HG03558 (cell line): ENCODE measurements at regions not wholly inside any gene's neighbourhood (a gene's known extent, or its start where the extent isn't known, plus 50 kb on each side); places are given as distances from the start of the nearest gene placed in this dataset.
"Not testable (repeated sequence)": the region's sequence is repeated elsewhere in the genome, so short reads cannot be mapped to it uniquely, and the experiment has no call there.

ENCODE experiments used
- ATAC-seq: cut with Tn5 transposase; IDR thresholded peaks from one replicate; pipeline ENCODE4 v1.9.1; 2021; ENCODE audit warnings: moderate number of reproducible peaks; ENCODE audit not compliant: unreplicated experiment; ENCODE audit errors: extremely low read depth

DNA sequence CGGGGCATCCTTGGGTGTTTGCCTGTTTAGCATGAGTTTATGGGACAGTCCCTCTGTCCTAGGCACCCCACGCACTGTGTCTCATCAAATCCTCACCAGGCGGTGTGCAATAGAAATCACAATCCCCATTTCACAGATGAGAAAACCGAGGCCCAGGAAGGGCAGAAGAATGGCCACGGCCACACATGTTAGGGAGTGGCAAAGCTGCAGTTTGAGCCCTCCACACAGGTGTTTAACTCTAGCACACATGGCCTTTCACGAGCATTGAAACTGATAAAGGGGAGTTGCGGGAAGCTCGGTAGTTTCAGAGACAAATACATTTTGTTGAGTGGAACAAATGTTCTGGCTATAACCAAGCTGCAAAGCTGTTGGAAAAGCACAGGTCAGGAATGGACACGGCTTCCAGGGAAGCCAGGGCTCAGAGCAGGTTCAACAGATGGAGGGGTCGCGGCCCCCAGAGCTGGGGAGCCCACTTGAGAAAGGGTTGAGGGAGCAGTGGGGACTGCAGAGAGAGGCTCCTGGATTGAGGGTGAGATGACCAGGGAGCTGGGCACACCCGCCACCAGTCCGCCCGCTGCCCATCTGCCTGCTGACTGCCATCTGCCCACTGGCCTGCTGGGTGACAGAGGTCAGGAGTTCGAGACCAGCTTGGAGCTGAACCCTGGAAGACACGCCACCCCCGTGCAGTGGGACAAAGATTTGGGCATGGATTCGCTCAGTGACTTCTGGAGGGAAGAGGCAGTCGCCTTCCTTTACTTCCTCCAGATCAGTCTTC lies 154.7 kb downstream of the URI1 start:
- ATAC-seq, result no peak

GRCh38 chr19:30097746-30098280 lies 155.8 kb downstream of the URI1 start:
- no peak for ATAC-seq

DNA sequence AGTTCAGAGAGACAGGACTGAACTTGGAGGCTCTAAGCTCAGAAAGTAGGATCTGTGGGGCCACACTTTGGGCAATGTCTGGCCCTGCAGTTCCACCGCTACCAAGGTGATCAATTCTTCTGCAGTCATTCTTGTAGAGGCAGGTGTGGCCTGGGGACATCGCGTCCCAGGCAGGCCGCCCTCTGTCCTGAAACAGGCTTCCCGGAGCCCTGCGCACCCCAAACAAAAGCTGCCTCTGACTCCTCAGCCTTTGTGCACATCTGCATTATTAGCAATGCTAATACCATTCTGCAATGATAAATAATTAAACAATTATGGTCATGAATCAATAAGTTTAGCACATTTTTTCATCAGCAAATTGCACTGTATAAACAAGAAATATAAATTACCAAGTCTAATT lies 160.2 kb downstream of the URI1 start:
- ATAC-seq, result no peak

- no peak for ATAC-seq
Measured at GRCh38 chr19:30102666-30103065, 160.6 kb downstream of the URI1 start.

DNA sequence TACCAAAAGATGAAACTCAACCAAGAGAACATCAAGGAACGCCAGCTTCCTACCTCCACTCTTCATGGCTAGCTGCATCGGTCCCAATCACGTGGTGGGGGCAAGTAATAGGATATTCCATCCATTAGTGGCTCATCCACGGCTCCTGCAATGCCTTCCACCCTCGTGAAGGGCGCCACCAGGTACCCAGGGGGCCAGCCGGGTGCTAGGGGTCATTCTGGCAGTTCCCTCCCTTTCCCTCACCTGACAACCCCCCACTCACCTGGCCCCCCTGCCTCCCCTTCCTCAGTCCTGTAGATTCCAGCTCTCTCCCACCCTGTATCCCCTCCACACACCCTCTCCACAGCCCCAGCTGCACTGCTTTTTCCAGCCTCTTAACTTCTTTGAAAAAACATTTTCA lies 161.9 kb downstream of the URI1 start:
- no peak for ATAC-seq

DNA sequence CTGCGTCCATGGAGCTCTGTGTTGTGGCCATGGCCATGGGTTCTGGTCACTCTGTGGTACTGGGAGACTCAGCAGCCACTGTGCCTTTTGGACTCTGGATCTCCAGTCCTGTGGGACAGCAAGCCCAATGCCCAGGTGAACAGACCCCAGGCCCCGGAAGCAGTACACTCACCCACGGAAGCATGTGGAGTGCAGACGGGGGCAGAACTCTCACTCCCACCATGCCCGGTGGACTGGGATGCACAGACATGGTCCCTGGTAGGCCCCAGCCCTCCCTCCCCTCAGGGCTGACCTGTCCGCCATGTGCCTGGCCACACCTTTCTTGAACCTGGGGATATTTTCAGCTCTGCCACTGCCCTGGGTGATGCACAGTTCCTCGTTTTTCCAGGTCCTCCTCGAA lies 163.3 kb downstream of the URI1 start:
- ATAC-seq, result no peak

GRCh38 chr19:30105727-30106126 lies 163.7 kb downstream of the URI1 start:
- ATAC-seq, result no peak

DNA sequence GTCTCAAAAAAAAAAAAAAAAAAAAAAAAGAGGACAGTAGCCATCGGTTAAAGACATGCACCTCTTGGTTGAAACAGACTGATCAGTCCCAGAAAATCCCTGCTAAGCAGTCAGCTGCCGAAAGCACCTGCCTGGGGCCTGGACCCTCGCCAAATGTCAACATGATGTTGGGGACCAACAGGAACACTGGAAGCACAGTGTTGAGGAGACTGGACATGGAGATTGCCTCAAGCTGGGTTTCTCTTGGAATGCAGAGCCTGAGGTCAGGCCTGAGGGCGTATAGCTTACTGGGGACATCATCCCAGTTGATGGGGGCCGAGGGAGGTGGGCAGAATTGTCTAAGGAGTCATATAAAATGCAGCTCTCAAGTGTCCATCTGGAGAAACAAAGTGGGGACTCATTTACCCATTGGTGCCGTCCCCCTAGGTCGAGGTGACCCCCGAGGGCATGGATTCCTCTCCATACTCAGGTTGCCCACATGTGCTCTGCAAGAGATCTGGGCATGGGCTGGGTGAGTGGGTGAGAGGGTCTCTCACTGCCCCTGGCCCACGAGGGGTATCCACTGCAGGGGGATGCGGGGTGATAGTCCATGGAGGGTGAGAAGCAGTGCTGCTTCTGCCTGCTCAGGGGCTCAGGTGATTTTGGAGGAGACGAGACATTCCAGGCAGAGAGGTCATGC lies 164.5 kb downstream of the URI1 start:
- ATAC-seq, result no peak

DNA sequence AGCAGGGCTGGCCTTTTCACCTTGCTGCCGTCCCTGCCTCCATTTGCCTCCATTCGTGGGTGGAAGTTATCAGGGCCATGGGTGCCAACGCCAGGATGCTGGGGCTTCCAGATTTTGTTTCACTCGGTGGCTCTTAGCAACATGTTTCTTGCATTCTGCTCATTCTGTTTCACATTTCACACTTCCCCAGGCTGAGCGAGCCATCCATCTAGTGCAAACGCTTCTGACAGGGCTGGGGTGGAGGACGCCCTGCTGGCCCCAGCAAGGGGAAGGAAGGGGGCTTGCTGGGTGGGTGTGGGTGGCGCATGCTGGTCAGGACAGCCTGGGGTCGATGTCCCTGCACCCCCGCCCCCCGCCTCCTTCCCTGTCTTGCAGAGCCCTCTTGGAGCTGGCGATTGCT lies 165.2 kb downstream of the URI1 start:
- ATAC-seq, result no peak

GRCh38 chr19:30109565-30109964 lies 167.5 kb downstream of the URI1 start:
- ATAC-seq, result no peak

DNA sequence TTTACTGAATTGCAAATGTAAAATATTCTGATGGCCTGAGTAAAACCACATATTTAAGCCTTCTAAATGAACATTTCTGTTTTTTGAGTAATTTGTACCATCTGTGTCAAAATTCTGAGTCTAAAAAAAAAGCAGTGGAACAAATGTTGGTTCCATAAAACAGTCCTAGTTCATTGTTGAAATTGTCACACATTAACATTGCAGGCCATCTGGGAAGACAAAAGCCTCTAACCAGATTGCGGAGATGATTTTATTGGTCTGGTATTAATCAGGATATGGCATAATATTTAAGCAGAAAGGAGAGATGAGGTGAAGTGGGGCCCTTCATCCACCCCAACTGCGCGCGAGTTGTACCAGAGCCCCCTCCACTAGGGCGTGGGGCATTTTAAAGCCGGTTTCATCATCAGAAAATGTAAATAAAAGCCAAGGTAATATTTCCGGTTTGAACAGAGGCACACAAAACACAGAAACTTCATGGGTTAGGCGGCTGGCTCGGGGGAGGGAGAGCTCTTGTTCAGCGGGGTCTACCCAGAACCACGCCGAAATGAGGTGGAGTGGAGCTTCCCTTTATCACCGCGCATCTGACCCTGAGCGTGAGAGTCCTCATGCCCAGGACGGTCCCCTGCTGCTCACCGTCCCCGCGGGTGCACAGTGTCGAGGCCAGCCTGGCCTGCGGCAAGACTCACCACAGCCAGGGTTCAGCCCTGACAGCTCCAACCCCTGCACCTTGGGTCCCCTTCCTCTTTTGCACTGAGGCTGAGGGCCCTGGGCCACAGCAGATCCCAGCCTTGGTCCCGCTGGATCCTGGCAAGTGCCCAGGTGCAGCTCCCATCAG lies 169.2 kb downstream of the URI1 start:
- no peak for ATAC-seq

- ATAC-seq, result no peak
Measured at GRCh38 chr19:30112171-30112570, 170.1 kb downstream of the URI1 start.

DNA sequence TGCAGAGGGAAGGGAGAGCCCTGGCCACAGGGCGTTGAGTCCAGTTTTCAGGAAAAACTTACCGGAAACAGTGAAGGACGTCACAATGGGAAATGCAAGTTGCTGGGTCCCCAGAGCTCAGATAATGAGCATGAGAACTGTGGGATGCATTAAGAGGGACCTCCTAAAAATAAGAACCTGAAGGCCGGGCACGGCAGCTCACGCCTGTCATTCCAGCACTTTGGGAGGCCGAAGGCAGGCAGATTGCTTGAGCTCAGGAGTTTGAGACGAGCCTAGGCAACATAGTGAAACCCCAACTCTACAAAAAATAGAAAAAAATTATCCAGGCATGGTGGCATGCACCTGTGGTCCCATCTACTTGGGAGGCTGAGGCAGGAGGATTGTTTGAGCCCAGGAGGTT lies 170.6 kb downstream of the URI1 start:
- ATAC-seq, result no peak

DNA sequence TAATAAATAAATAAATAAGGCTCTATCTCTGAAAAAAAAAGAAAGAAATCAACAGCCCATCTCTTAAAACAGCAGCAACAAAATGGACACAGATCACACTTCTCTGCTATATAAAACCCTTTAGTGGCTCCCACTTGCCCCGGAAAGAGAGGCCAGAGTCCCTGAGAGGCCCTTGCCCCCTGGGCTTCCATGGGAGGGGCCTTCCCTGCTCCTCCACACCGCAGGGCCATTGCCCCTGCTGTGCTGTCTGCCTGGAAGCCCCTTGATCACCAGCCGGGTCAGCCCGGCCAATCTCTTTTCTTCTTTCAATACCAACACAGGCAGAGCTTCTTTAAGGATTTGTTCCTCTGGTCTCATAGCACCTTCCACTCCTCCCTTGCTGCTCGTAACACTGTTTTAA lies 171.1 kb downstream of the URI1 start:
- ATAC-seq, result no peak

DNA sequence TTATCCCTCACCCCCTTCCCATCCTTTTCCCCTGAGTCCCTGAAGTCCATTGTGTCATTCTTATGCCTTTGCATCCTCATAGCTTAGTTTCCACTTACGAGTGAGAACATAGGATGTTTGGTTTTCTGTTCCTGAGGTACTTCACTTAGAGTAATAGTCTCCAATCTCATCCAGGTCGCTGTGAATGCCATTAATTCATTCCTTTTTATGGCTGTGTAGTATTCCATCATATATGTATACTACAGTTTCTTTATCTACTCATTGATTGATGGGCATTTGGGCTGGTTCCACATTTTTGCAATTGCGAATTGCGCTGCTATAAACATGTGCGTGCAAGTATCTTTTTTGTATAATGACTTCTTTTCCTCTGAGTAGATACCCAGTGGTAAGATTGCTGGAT lies 172.1 kb downstream of the URI1 start:
- ATAC-seq, result not testable (repeated sequence)

DNA sequence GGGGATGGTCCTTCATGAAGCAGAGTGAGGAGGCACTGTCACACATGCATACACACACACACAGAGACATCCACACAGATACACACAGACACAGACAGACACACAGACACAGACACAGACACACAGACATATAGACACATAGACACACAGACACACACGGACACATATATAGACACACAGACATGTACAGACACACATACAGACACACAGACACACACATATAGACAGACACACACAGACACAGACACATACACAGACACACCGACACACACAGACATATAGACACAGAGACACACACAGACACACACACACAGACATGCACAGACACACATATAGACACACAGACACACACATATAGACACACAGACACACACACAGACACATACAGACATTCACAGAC lies 173.9 kb downstream of the URI1 start:
- ATAC-seq, result no peak

GRCh38 chr19:30116530-30116929 lies 174.5 kb downstream of the URI1 start:
- ATAC-seq, result no peak

GRCh38 chr19:30116984-30117555 lies 175.0 kb downstream of the URI1 start:
- ATAC-seq, result no peak

GRCh38 chr19:30117636-30118145 lies 175.7 kb downstream of the URI1 start:
- ATAC-seq, result no peak

GRCh38 chr19:30118221-30118620 lies 176.2 kb downstream of the URI1 start:
- no peak for ATAC-seq
